ENCODE measurements at regions not wholly inside any gene's neighbourhood (a gene's known extent, or its start where the extent isn't known, plus 50 kb on each side); places are given as distances from the start of the nearest gene placed in this dataset.
"Not testable (repeated sequence)": the region's sequence is repeated elsewhere in the genome, so short reads cannot be mapped to it uniquely, and the experiment has no call there.

DNA sequence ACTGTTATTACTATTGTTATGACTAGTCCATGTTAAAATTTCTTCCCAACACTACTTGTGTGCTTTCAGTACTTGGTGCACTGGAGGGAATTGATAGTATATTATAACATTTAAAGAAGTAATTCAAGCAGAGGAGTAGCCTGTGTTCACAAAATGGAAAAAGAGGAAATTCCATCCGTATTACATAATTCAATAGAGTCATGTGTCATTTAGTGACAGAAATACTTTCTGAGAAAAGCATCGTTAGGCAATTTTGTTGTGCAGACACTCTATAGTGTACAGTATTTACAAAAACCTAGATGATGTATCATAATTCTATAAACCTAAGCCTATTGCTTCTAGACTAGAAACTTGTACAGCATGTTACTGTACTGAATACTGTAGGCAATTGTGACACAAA lies 78.3 kb upstream of the PCSK5 start:
- Histone ChIP-seq H3K36me3 (ENCODE audit: control insufficient read depth in 2 of 2, insufficient read depth in 1 of 2, low read length in 2 of 2) (no peaks in the 10 kb centered on the region), H3K9me3 (ENCODE audit: control insufficient read depth, insufficient read depth, low read depth, low read length) (no peaks in the 10 kb centered on the region), H3K4me1 (ENCODE audit: control insufficient read depth, insufficient read depth, low read length) (no peaks in the 10 kb centered on the region), H3K4me3 (ENCODE audit: low read depth, low read length) (no peak overlapping the region), H3K27ac (ENCODE audit: extremely low read depth, low read depth, low read length) (no peak overlapping the region)
- ChIA-PET POLR2A (no interaction called here), CTCF (interaction anchor here (0.7 kb wide), 1 partner anchor 436 kb away, joined by 3 read pairs; no protein-coding TSS in a partner anchor)
- TF ChIP-seq GLI4 (tag by site-specific recombination; IDR thresholded peaks at IDR 0.05), result no peak
- no peak for TF ChIP-seq MEIS1 (CRISPR knock-in tag; IDR thresholded peaks at IDR 0.05; ENCODE audit: borderline replicate concordance)
- TF ChIP-seq ZNF391 (tag by site-specific recombination; IDR thresholded peaks at IDR 0.05; ENCODE audit: borderline replicate concordance, low read depth), result no peak
- no peak for TF ChIP-seq ZBTB48 (tag by site-specific recombination; IDR thresholded peaks at IDR 0.05)
- TF ChIP-seq, protein P1, sequence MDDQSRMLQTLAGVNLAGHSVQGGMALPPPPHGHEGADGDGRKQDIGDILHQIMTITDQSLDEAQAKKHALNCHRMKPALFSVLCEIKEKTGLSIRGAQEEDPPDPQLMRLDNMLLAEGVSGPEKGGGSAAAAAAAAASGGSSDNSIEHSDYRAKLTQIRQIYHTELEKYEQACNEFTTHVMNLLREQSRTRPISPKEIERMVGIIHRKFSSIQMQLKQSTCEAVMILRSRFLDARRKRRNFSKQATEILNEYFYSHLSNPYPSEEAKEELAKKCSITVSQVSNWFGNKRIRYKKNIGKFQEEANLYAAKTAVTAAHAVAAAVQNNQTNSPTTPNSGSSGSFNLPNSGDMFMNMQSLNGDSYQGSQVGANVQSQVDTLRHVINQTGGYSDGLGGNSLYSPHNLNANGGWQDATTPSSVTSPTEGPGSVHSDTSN (CRISPR knock-in tag; IDR thresholded peaks at IDR 0.05), result no peak
- TF ChIP-seq ZNF341 (tag by site-specific recombination; IDR thresholded peaks at IDR 0.05; ENCODE audit: low read depth), result no peak
- TF ChIP-seq ZNF660 (tag by site-specific recombination; IDR thresholded peaks at IDR 0.05), result no peak
- TF ChIP-seq ZNF335 (tag by site-specific recombination; conservative IDR thresholded peaks at IDR 0.05), result no peak
- TF ChIP-seq ZNF24 (tag by site-specific recombination; IDR thresholded peaks at IDR 0.05), result no peak
- TF ChIP-seq, protein P2, sequence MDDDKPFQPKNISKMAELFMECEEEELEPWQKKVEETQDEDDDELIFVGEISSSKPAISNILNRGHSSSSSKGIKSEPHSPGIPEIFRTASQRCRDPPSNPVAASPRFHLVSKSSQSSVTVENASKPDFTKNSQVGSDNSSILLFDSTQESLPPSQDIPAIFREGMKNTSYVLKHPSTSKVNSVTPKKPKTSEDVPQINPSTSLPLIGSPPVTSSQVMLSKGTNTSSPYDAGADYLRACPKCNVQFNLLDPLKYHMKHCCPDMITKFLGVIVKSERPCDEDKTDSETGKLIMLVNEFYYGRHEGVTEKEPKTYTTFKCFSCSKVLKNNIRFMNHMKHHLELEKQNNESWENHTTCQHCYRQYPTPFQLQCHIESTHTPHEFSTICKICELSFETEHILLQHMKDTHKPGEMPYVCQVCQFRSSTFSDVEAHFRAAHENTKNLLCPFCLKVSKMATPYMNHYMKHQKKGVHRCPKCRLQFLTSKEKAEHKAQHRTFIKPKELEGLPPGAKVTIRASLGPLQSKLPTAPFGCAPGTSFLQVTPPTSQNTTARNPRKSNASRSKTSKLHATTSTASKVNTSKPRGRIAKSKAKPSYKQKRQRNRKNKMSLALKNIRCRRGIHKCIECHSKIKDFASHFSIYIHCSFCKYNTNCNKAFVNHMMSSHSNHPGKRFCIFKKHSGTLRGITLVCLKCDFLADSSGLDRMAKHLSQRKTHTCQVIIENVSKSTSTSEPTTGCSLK (tag by site-specific recombination; IDR thresholded peaks at IDR 0.05), result no peak
- TF ChIP-seq, protein P3, sequence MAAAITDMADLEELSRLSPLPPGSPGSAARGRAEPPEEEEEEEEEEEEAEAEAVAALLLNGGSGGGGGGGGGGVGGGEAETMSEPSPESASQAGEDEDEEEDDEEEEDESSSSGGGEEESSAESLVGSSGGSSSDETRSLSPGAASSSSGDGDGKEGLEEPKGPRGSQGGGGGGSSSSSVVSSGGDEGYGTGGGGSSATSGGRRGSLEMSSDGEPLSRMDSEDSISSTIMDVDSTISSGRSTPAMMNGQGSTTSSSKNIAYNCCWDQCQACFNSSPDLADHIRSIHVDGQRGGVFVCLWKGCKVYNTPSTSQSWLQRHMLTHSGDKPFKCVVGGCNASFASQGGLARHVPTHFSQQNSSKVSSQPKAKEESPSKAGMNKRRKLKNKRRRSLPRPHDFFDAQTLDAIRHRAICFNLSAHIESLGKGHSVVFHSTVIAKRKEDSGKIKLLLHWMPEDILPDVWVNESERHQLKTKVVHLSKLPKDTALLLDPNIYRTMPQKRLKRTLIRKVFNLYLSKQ (tag by site-specific recombination; IDR thresholded peaks at IDR 0.05; ENCODE audit: borderline replicate concordance), result no peak

DNA sequence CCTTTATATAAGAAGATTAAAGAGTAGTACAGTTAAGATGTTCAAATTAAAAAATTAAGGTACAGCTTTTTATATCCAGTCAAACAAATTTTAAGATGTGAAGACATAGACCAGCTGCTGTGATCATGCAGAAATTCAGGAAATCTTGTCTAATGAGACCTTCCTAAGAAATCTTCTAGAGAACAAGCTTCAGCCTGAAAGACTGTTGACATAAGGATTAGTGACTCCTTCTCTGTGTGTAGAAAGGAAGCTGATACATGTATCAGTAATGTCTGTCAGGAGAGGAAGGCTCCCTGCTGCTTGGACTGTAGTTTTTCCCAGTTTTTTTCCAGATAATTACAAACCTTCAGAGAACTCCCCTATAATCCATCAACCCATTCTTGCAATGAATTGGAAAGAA lies 75.8 kb upstream of the PCSK5 start:
- Histone ChIP-seq H3K36me3 (ENCODE audit: control insufficient read depth in 2 of 2, insufficient read depth in 1 of 2, low read length in 2 of 2) (no peaks in the 10 kb centered on the region), H3K27ac (ENCODE audit: extremely low read depth, low read depth, low read length) (no peak overlapping the region), H3K9me3 (ENCODE audit: control insufficient read depth, insufficient read depth, low read depth, low read length) (no peaks in the 10 kb centered on the region), H3K4me3 (ENCODE audit: low read depth, low read length) (no peak overlapping the region), H3K4me1 (ENCODE audit: control insufficient read depth, insufficient read depth, low read length) (no peaks in the 10 kb centered on the region)
- ChIA-PET CTCF (interaction anchor here (0.6 kb wide), 1 partner anchor 230 kb away, joined by 4 read pairs; no protein-coding TSS in a partner anchor), POLR2A (interaction anchor here (1.0 kb wide), 1 partner anchor 77 kb away, joined by 3 read pairs; no protein-coding TSS in a partner anchor)
- TF ChIP-seq ZBTB17 (tag by site-specific recombination; IDR thresholded peaks at IDR 0.05), result no peak
- TF ChIP-seq ZNF501 (tag by site-specific recombination; IDR thresholded peaks at IDR 0.05), result no peak
- peak; percentile 32 for TF ChIP-seq SETDB1 (IDR thresholded peaks at IDR 0.05; ENCODE audit: insufficient read length, low read length)
- no peak for TF ChIP-seq IKZF3 (tag by site-specific recombination; IDR thresholded peaks at IDR 0.05)
- TF ChIP-seq ZNF202 (tag by site-specific recombination; IDR thresholded peaks at IDR 0.05; ENCODE audit: borderline replicate concordance), result no peak

DNA sequence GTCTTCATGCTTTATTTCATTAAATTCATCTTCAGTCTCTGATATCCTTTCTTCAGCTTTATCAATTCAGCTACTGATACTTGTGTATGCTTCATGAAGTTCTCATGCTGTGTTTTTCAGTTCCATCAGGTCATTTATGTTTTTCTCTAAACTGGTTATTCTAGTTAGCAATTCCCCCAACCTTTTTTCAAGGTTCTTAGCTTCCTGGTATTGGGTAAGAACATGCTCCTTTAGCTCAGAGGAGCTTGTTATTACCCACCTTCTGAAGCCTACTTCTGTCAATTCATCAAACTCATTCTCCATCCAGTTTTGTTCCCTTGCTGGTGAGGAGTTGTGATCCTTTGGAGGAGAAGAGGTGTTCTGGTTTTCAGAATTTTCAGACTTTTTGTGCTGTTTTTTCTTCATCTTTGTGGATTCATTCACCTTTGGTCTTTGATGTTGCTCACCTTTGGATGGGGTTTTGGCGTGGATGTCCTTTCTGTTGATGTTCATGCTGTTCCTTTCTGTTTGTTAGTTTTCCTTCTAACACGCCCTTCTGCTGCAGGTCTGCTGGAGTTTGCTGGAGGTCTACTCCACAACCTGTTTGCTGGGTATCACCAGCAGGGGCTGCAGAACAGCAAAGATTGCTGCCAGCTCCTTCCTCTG lies 69.9 kb upstream of the PCSK5 start:
- H3K9me3 ChIP-seq (ENCODE audit: control insufficient read depth, insufficient read depth, low read depth, low read length); H3K27ac ChIP-seq (ENCODE audit: extremely low read depth, low read depth, low read length); H3K4me3 ChIP-seq (ENCODE audit: low read depth, low read length); POLR2A ChIA-PET; H3K4me1 ChIP-seq (ENCODE audit: control insufficient read depth, insufficient read depth, low read length); H3K36me3 ChIP-seq (ENCODE audit: control insufficient read depth in 2 of 2, insufficient read depth in 1 of 2, low read length in 2 of 2): not testable (repeated sequence)
- CTCF ChIA-PET, result interaction anchor here (0.7 kb wide), 1 partner anchor 19 kb away, joined by 3 read pairs; no protein-coding TSS in a partner anchor

All from HEK293 (cell line).